ENCODE measurements at regions not wholly inside any gene's neighbourhood (a gene's known extent, or its start where the extent isn't known, plus 50 kb on each side); places are given as distances from the start of the nearest gene placed in this dataset.
"Not testable (repeated sequence)": the region's sequence is repeated elsewhere in the genome, so short reads cannot be mapped to it uniquely, and the experiment has no call there.

DNA sequence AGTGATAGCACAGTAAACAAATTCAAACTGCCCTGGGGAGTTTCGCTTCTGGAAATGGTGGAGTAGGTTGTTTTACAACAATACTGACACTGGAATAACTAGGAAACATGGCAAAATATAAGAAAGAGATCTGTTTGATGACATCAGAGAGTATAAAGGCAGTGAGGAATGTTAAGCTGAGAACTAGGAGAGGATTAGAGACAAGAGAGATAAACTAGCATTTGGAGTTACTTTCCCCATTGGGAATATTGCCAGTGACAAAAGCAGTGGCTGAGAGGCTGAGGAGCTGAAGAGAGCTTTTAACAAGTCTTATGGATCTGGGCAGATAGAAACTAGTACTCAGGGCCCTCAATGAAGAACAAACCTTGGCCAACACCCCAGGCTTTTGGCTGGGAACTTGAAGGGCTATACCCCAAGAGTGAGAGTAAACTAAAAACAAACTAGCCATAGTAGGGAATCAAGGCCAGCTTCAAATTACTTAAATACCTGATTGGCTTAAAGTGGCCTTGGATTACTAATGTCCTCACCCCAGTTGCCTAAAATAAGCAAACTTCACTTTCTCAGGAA, 280.4 kb downstream of the KLF13 start:
- Histone ChIP-seq H3K27ac (no peak overlapping the region), H3K27me3 (no peaks in the 10 kb centered on the region), H3K36me3 (no peaks in the 10 kb centered on the region), H3K4me3 (no peak overlapping the region), H3K4me1 (no peaks in the 10 kb centered on the region), H3K9me3 (no peaks in the 10 kb centered on the region)
- ATAC-seq (no peak), DNase-seq (no peak)
- no peak for TF ChIP-seq POLR2A (IDR thresholded peaks at IDR 0.05)
- TF ChIP-seq, protein P1, sequence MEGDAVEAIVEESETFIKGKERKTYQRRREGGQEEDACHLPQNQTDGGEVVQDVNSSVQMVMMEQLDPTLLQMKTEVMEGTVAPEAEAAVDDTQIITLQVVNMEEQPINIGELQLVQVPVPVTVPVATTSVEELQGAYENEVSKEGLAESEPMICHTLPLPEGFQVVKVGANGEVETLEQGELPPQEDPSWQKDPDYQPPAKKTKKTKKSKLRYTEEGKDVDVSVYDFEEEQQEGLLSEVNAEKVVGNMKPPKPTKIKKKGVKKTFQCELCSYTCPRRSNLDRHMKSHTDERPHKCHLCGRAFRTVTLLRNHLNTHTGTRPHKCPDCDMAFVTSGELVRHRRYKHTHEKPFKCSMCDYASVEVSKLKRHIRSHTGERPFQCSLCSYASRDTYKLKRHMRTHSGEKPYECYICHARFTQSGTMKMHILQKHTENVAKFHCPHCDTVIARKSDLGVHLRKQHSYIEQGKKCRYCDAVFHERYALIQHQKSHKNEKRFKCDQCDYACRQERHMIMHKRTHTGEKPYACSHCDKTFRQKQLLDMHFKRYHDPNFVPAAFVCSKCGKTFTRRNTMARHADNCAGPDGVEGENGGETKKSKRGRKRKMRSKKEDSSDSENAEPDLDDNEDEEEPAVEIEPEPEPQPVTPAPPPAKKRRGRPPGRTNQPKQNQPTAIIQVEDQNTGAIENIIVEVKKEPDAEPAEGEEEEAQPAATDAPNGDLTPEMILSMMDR (IDR thresholded peaks at IDR 0.05), result no peak
- intact Hi-C loops (cut with DNase I), result no loop called here
- WGBS (ENCODE audit: insufficient coverage, low coverage, low lambda C conversion rate, missing lambda C conversion rate), result 54% methylated on average over 1 of the region's 1 CpG

DNA sequence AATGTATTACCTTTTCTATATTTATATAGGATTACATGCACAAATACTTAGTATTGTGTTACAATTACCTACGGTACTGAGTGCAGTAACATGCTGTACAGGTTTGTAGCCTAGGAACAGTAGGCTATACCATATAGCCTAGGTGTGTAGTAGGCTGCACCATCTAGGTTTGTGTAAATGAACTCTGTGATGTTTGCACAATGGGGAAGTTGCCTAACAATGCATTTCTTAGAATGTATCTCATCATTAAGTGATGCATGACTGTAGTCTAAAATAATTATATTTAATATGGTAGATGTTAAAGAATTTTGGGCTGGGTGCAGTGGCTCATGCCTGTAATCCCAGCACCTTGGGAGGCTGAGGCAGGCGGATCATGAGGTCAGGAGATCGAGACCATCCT, 281.0 kb downstream of the KLF13 start:
- Histone ChIP-seq H3K9me3 (no peaks in the 10 kb centered on the region), H3K4me3 (no peak overlapping the region), H3K27ac (no peak overlapping the region), H3K27me3 (no peaks in the 10 kb centered on the region), H3K4me1 (no peaks in the 10 kb centered on the region), H3K36me3 (no peaks in the 10 kb centered on the region)
- WGBS (ENCODE audit: insufficient coverage, low coverage, low lambda C conversion rate, missing lambda C conversion rate), result 72% methylated on average over 3 of the region's 3 CpGs
- TF ChIP-seq POLR2A (IDR thresholded peaks at IDR 0.05), result no peak
- TF ChIP-seq, protein P1 (IDR thresholded peaks at IDR 0.05), result no peak
- ATAC-seq (no peak), DNase-seq (no peak)
- intact Hi-C loops (cut with DNase I), result no loop called here

DNA sequence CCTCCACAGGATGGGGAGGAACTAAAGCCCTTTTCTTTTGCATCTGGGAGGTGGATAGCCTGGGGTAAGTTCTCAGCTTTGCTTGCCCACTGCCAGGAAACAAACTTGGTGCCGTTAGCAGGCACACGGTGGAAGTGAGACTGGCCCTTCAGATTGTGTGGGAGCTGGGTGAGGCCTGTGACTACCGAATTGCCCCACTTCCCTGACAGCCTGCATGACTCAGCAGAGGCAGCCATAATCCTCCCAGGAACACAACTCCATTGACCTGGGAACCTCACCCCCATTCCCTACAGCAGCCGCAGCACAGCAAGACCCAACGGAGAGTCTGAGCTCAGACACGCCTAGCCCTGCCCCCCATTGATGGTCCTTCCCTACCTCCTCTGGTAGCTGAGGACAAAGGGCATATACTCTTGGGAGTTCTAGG, 282.6 kb downstream of the KLF13 start:
- DNase-seq (no peak), ATAC-seq (no peak)
- TF ChIP-seq POLR2A (IDR thresholded peaks at IDR 0.05), result no peak
- Histone ChIP-seq H3K27ac (no peak overlapping the region), H3K4me3 (no peak overlapping the region), H3K9me3 (no peaks in the 10 kb centered on the region), H3K27me3 (no peaks in the 10 kb centered on the region), H3K36me3 (no peaks in the 10 kb centered on the region), H3K4me1 (no peaks in the 10 kb centered on the region)
- no CpG with 5 or more reads among the region's 6 CpGs for WGBS (ENCODE audit: insufficient coverage, low coverage, low lambda C conversion rate, missing lambda C conversion rate)
- intact Hi-C loops (cut with DNase I), result no loop called here

DNA sequence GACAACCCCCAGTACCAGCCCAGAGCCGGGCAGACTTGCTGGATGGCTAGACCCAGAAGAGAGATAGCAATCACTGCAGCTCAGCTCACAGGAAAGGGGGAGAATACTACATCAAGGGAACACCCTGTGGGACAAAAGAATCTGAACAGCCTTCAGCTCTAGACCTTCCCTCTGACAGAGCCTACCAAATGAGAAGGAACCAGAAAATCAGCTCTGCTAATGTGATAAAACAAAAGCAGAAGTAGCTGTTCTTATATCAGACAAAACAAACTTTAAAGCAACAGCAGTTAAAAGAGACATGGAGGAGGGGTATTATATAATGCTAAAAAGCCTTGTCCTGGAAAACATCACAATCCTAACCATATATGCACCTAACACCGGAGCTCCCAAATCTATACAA, 283.3 kb downstream of the KLF13 start:
- DNase-seq (no peak), ATAC-seq (no peak)
- no peaks in the 10 kb centered on the region for H3K4me1 ChIP-seq
- no peaks in the 10 kb centered on the region for H3K36me3 ChIP-seq
- no peak overlapping the region for H3K4me3 ChIP-seq
- no peaks in the 10 kb centered on the region for H3K9me3 ChIP-seq
- intact Hi-C loops (cut with DNase I), result no loop called here
- H3K27ac ChIP-seq, result no peak overlapping the region
- 86% methylated on average over 2 of the region's 2 CpGs for WGBS (ENCODE audit: insufficient coverage, low coverage, low lambda C conversion rate, missing lambda C conversion rate)
- H3K27me3 ChIP-seq, result no peaks in the 10 kb centered on the region
- TF ChIP-seq POLR2A (IDR thresholded peaks at IDR 0.05), result no peak
- TF ChIP-seq, protein P1 (IDR thresholded peaks at IDR 0.05), result no peak

DNA sequence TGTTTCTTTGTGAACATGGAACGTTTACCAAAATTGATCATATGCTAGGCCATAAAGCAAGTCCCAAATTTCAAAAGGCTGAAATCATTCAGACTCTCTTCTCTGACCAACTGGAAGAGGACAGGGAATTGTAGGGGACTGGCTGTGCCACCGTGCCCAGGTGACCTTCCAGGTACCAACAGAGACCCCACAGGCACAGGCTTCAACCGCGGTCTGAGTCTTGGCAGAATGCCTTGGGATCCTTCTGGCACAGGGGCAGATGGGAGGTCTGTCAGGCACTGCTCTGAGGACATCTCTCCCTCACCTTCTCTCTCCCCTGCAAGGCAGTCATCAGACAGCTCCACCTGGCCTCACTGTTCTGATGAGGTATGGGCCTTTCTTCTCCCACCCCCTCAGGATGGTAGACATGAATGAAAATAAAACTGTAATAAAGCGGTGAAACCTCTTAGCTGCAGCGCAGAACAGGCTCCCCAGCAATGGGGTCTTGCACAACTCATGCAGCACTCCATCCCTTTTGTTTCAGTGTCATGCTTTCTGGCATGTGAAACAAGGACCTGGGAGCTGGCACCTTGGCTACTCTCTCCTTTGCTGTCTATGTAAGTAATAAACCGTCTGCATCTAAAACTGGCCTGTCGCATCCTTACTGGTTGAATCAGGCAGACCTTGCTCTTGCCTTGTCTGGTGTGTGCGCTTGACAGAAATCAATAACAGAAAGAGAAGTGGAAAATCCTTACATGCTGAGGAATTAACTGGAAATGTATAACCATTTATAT, 289.2 kb downstream of the KLF13 start:
- no peaks in the 10 kb centered on the region for H3K36me3 ChIP-seq
- no peaks in the 10 kb centered on the region for H3K9me3 ChIP-seq
- DNase-seq (peak in 1 of 3 donors; percentile 40), ATAC-seq (no peak)
- no peak overlapping the region for H3K27ac ChIP-seq
- 73% methylated on average over 5 of the region's 9 CpGs for WGBS (ENCODE audit: insufficient coverage, low coverage, low lambda C conversion rate, missing lambda C conversion rate)
- no peaks in the 10 kb centered on the region for H3K4me1 ChIP-seq
- H3K4me3 ChIP-seq, result no peak overlapping the region
- no peak for TF ChIP-seq POLR2A (IDR thresholded peaks at IDR 0.05)
- TF ChIP-seq, protein P1 (IDR thresholded peaks at IDR 0.05), result no peak
- intact Hi-C loops (cut with DNase I), result no loop called here
- no peaks in the 10 kb centered on the region for H3K27me3 ChIP-seq

DNA sequence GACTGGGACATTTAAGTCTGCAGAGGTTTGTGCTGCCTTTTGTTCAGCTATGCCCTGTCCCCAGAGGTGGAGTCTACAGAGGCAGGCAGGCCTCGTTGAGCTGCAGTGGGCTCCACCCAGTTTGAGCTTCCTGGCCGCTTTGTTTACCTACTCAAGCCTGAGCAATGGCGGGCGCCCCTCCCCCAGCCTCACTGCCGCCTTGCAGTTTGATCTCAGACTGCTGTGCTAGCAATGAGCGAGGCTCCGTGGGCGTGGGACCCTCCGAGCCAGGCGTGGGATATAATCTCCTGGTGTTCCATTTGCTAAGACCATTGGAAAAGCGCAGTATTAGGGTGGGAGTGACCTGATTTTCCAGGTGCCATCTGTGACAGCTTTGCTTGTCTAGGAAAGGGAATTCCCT, 296.7 kb downstream of the KLF13 start:
- DNase-seq; H3K4me3 ChIP-seq; H3K27me3 ChIP-seq; H3K4me1 ChIP-seq; intact Hi-C loops (cut with DNase I); H3K36me3 ChIP-seq; ATAC-seq; H3K9me3 ChIP-seq; H3K27ac ChIP-seq: not testable (repeated sequence)
- no CpG with 5 or more reads among the region's 11 CpGs for WGBS (ENCODE audit: insufficient coverage, low coverage, low lambda C conversion rate, missing lambda C conversion rate)

DNA sequence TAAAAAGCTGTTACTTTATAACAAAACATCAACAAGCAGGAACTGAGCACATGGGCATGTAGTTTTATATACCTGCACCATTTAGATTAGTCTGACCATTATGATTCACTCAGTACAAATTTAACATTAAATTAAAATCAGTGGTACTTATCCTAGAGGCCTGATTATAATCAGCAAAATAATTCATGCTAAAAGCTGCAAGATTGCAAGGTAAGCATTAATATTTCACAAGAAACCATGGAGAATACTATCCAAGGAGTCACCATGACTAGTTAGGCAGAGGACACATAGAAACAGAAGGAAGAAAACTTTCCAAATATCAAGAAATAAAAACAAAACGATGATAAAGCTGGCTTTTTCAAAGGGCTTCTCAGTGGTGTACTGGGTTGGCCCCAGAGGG, 297.5 kb downstream of the KLF13 start:
- DNase-seq; H3K9me3 ChIP-seq; H3K27me3 ChIP-seq; H3K4me1 ChIP-seq; H3K4me3 ChIP-seq; H3K27ac ChIP-seq; ATAC-seq; H3K36me3 ChIP-seq; intact Hi-C loops (cut with DNase I): not testable (repeated sequence)
- WGBS (ENCODE audit: insufficient coverage, low coverage, low lambda C conversion rate, missing lambda C conversion rate), result no CpG with 5 or more reads among the region's 1 CpG

DNA sequence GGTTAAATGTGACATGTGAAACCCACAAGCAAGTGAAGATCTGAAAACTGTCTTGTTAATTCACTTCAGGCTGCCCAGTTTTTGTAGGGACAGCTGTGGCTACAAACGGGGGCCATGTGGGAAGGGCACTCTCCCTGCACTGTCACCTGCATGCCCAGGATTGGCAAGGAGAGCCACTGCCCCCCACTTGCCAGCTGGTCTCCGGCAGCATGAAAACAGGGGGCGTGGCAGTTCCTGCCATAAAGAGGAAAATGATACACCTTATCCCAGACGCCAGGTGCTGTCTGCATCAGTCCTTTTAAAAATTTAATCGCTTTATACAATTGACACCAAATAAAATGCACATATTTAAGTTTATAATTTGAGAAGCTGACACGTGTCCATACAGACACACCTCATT, 309.1 kb downstream of the KLF13 start:
- intact Hi-C loops (cut with DNase I); H3K4me1 ChIP-seq; H3K36me3 ChIP-seq; H3K27me3 ChIP-seq; DNase-seq; ATAC-seq; H3K4me3 ChIP-seq; H3K27ac ChIP-seq; H3K9me3 ChIP-seq: not testable (repeated sequence)
- WGBS (ENCODE audit: insufficient coverage, low coverage, low lambda C conversion rate, missing lambda C conversion rate), result 38% methylated on average over 6 of the region's 6 CpGs

Data from right lobe of liver (tissue), 6 donors.